GM20431 (cell line): ENCODE measurements at regions not wholly inside any gene's neighbourhood (a gene's known extent, or its start where the extent isn't known, plus 50 kb on each side); places are given as distances from the start of the nearest gene placed in this dataset.
"Not testable (repeated sequence)": the region's sequence is repeated elsewhere in the genome, so short reads cannot be mapped to it uniquely, and the experiment has no call there.

Experiments
- in situ Hi-C: fragments of 300-500 bp; cut with MseI, MboI; formaldehyde crosslinking; loops from one replicate; pipeline ENCODE4 v1.15.0; 2020; ENCODE audit warnings: low sequenced_read_pairs; ENCODE audit not compliant: unreplicated experiment

DNA sequence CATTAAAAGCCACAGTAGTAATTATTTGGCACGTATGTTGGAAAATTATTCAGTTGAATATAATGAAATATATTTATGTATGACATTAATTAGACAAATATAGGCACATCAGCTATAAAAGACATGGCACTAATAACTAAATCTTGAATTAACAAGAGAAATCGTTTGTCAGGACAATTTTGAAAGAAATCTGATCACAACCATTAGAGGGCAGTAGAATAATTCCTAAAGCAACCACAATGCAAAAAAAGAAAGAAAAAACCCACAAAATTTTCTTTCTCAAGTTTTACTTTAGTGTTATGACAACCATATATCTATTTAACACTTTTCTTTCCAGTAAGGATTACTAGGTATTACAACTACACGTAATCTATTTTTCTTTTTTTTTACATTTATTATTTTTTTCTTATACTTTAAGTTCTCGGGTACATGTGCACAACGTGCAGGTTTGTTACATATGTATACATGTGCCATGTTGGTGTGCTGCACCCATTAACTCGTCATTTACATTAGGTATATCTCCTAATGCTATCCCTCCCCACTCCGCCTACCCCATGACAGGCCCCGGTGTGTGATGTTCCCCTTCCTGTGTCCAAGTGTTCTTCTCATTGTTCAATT, 126.8 kb upstream of the STK17B start:
- in situ Hi-C loops: not testable (repeated sequence)

GRCh38 chr2:196307775-196308305, 136.5 kb upstream of the STK17B start:
- in situ Hi-C loops: loop anchor here (10.0 kb wide), 1 partner anchor 147 kb away; no protein-coding TSS in a partner anchor

GRCh38 chr2:196309691-196310090, 138.3 kb upstream of the STK17B start:
- in situ Hi-C loops: loop anchor here (10.0 kb wide), 1 partner anchor 145 kb away; no protein-coding TSS in a partner anchor

- in situ Hi-C loops: no loop called here
These were observed 142.8 kb upstream of the STK17B start for GRCh38 chr2:196314157-196314556.

DNA sequence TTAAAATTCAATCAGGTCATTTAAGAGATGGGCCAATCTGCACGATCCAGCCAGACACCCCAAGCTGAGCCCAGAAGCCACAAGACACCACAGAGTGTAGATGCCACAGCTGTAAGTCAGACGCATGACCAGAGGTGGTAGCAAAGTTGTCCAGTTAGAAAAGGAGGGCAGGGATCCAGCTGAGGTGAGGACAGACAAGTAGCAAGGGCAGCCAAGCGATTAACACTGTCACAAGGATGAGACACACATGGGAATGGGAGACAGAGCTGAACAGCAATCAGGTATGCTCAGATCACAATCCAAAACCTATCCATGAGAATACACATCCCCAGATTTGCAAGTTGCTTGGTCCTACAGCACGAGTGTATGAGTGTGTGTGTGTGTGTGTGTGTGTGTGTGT, 143.4 kb upstream of the STK17B start:
- in situ Hi-C loops: no loop called here

- in situ Hi-C loops: no loop called here
These were observed 144.1 kb upstream of the STK17B start for GRCh38 chr2:196315388-196316049.

DNA sequence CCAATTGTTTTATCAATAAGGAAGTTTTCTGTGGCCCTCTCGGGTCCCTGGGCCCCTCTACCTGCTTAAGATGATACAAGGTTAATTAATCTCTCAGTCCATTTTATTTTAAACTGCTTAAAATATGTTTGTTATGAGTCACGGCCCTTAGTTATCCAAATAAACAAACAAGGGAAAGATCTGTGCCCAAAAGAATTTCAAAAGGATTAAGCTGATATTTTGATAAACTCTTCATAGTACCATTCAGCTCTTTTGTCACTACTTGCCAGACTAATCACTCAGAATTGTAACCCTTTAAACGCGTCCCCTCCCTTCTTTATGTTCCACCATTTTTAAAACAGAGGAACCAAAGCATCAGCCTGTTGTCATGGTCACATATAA, 144.7 kb upstream of the STK17B start:
- in situ Hi-C loops: no loop called here

DNA sequence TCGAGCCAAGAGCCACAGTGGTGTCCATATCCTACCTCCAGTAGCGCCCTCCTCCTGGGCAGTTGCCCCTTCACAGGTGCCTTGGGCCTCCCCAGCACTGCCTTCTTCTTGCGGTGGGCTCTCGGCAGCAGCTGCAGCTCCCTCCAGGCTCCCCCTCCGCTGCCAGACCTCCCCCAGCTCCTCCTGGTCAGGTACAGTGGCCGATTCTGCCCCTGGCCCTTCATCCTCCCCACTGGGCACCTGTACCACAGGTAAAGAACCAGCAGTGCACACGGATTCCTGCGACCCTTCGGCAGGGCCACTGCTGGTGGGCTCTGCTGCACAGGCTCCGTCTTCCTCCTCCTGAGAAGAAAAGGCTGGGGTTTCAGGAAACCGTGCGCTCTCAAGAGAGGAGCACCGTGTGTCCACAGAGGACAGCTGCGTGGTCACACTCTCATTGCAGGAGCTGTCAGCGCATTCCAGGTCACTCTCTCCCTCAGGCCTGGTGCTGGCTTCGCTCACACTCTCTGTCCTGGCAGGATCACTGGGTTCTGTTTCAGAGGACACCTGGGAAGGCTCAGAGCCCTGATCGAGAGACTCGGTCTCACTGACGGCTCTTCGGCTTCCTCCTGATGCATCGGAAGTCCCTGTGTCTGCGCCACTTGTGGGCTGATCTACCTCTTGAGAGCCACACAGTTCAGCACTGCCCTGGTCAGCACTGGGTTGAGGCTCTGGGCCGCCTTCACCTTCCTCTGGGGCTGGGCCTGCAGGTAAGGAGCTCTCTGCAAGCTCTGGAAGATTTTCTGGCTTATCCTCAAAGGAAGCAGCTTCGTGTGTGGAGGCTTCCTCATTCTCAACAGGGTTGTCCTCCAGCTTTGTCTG, 147.4 kb upstream of the STK17B start:
- in situ Hi-C loops: no loop called here

DNA sequence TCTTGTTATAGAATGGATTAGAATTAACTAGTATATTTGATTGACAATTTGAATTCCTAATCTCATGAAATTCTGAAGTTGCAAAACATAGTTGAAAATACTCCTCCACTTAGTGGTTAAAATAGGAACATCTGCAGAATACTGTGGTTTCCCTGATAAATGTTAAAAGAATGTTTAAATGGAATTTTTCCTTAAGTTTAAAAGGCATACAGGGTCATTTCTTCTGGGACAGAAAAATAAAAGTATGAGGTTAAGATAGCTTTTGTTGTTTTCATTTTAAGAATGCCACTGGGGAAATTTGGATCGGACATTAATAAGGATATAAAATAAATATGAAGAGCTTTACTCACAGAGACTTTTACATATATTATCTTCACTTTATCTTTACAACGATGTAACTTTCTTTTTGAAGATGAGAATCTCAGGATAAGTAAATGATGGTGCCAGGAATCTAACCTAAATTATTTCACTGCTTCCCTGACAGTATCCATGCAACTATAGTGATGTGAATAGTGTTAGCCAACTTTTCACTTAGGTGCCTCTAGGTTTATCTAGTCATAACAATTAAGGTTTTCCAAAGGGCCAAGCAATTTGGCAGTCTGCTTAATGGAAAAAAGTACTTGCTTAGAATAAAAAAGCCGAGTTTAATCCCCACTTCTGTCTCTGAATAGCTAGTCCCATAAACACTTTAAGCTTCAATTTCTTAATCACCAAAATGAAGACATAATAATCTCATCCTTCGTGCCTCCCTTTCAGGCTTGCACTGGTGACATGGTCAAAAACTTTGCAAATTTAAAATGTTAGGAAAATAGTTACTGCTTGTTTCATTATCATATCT, 151.8 kb upstream of the STK17B start:
- in situ Hi-C loops: no loop called here

DNA sequence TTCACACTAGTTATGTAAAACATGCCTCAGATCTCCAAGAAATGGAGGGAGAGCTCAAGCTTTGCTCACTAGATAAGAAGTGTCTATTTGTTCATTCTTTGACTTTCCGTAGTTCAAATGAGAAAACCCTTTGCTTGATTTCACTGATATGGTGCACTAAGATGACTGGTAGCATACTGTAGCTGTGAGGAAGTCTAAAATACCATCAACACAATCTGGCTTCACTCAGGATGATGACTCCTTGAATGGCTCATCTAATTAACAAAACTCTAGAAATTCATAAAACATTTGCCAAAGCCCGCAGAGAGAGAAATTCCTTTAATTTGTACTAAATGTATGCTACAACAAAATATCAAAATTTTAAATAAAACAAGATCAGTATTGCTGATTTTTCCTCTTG, 152.8 kb upstream of the STK17B start:
- in situ Hi-C loops: no loop called here

DNA sequence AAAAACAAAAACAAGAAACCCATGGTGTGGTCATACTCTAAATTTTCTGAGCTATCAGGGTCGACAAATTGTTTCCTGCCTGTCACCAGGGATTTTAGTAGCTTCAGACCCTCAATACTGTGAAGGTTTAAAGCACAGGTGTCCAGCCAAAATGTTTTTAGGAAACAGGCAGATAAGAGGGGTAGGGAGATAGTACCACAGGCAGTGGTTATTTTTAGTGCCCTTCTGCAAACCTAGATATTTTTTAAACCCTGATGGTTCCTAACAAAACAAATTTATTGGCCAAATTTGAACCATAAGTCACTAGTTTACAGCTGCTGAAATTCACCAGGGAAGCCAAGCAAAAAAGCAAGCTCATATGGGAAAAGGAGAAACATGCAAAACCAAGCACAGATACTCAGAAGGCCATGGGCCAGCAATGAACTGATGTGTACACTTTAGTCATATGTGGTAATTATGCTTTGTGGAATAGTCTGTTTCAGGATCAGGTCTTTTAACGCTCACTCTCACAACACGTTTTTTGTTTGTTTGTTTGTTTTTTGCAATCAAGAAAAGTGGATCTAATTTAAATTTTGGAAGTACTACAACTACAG, 156.8 kb upstream of the STK17B start:
- in situ Hi-C loops: no loop called here

DNA sequence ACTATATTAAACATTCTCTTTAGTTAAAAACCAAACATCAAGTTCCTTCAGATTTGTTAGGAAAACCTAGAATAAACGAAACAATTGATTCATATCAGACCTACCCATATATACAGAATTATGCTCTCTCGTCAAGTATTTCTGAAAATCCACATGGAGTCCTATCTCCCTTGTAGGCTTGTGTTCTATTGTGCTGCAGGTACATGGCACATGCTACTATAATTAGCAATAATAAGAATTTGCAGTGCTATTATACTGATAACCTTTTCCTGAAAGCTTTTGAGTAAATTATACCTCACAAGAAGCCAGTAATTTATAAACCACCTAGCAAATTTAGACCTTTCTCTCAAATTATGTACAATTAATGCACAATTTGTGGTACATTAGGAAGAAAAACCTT, 158.6 kb upstream of the STK17B start:
- in situ Hi-C loops: no loop called here

- in situ Hi-C loops: no loop called here
These were observed 159.3 kb upstream of the STK17B start for GRCh38 chr2:196330645-196331044.

GRCh38 chr2:196331143-196331542, 159.8 kb upstream of the STK17B start:
- in situ Hi-C loops: no loop called here

DNA sequence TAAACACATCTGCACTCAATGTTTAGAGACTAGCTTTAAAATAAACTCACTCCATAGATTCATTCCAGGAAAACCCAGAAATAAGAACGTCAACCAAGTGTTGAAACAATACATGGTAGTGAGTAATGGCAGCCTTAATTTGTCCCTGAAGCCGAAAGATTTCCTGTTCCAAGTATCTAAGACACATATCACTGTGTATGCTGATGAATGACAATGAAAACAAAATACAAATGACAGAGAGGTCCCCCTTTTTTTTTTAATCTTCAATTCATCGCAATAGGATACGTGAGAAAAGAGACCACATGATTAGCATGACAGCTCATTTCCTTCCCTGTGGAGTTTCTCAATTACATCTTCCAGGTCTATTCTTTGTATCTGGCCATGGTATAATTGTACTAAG, 160.5 kb upstream of the STK17B start:
- in situ Hi-C loops: no loop called here

GRCh38 chr2:196333397-196333796, 162.0 kb upstream of the STK17B start:
- in situ Hi-C loops: no loop called here

DNA sequence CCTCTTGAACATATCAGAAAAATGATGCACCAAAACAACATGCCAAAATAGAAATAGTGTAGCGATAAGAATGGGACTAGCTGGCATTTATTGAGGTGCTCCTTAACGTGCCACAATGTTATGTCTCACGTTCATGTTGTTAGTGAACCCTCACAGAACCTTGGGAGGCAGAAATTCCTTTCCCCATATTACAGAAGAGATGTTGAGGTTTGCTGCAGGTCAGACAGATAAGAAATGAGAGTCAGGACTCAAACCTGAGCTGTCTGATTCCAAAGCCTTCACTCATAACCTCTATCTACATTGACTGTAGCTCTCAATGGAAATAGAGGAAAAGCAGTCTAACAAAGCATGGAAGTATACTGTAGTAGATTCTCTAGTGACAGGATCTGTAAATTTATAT, 163.3 kb upstream of the STK17B start:
- in situ Hi-C loops: no loop called here

DNA sequence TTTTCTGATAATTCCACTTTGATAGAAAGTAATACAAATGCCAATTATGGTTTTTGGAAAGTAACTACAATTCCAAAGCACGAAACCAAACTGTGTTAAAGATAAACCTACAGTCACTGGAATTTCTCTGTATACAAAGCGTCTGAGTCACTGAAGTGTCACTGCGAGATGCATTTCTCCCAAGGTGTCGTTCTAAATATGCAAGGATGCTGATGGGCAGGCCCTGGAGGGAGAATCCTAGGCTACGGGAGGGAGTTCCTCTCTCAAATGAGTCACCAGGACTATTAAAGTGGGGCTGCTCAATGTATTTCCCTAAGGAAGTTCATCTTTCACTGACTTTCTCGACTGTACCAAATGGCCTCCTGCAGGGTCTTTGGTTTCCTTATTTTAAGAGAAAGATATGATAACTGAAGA, 163.8 kb upstream of the STK17B start:
- in situ Hi-C loops: no loop called here

DNA sequence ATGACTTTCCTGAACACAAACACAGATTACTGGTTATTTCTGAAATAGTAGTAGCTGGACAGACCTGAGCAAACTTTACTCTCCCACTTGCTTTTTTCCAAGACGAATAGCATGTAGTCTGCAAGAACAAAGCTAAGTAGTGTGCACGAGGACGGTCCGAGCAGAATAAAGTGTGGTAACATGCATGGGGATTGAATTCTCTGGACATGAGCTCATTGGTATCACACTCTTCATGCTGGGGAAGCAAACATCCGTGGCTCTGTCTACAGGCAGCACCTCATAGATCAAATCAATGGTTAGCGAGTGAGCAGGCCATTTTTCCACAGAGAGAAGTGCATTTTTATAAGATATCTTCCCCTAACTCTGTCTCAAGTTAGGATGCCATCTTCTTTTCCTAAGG, 164.8 kb upstream of the STK17B start:
- in situ Hi-C loops: no loop called here

- in situ Hi-C loops: no loop called here
These were observed 165.3 kb upstream of the STK17B start for GRCh38 chr2:196336715-196337114.
